T-helper 1 cell treated with Interleukin-12 subunit alpha and Interleukin-12 subunit beta and Interleukin-4 antibody, amounts not matched to agents 30 ng/mL and 1 ng/mL, for 36 hours (primary cell): ENCODE measurements at regions not wholly inside any gene's neighbourhood (a gene's known extent, or its start where the extent isn't known, plus 50 kb on each side); places are given as distances from the start of the nearest gene placed in this dataset.
"Not testable (repeated sequence)": the region's sequence is repeated elsewhere in the genome, so short reads cannot be mapped to it uniquely, and the experiment has no call there.

Experiments used
- intact Hi-C: fragments of 100-400 bp; cut with micrococcal nuclease; formaldehyde crosslinking; loops from one replicate; pipeline ENCODE4 v1.15.1; 2024

- intact Hi-C loops, result no loop called here
Measured at GRCh38 chr1:222417264-222417663, 130.6 kb downstream of the HHIPL2 start.

GRCh38 chr1:222416001-222416791 lies 131.7 kb downstream of the HHIPL2 start:
- intact Hi-C loops, result no loop called here

- intact Hi-C loops, result no loop called here
Measured at GRCh38 chr1:222415441-222415840, 132.5 kb downstream of the HHIPL2 start.

- intact Hi-C loops, result no loop called here
Measured at GRCh38 chr1:222413991-222414549, 133.8 kb downstream of the HHIPL2 start.

GRCh38 chr1:222413436-222413835 lies 134.5 kb downstream of the HHIPL2 start:
- intact Hi-C loops, result no loop called here

- intact Hi-C loops, result no loop called here
Measured at GRCh38 chr1:222404710-222405109, 143.2 kb downstream of the HHIPL2 start.

GRCh38 chr1:222399197-222399596 lies 148.7 kb downstream of the HHIPL2 start:
- intact Hi-C loops, result no loop called here

- intact Hi-C loops, result no loop called here
Measured at GRCh38 chr1:222394224-222394623, 153.7 kb downstream of the HHIPL2 start.

GRCh38 chr1:222392556-222392955 lies 155.3 kb downstream of the HHIPL2 start:
- intact Hi-C loops, result no loop called here

GRCh38 chr1:222390181-222390580 lies 157.7 kb downstream of the HHIPL2 start:
- intact Hi-C loops, result no loop called here

- intact Hi-C loops, result no loop called here
Measured at GRCh38 chr1:222387007-222387814, 160.7 kb downstream of the HHIPL2 start.

GRCh38 chr1:222385955-222386354 lies 161.9 kb downstream of the HHIPL2 start:
- intact Hi-C loops, result no loop called here

GRCh38 chr1:222385262-222385661 lies 162.6 kb downstream of the HHIPL2 start:
- intact Hi-C loops, result no loop called here

GRCh38 chr1:222384531-222384930 lies 163.4 kb downstream of the HHIPL2 start:
- intact Hi-C loops, result no loop called here

GRCh38 chr1:222382171-222382570 lies 165.7 kb downstream of the HHIPL2 start:
- intact Hi-C loops, result no loop called here

GRCh38 chr1:222377428-222378088 lies 170.3 kb downstream of the HHIPL2 start:
- intact Hi-C loops, result no loop called here

- intact Hi-C loops, result not testable (repeated sequence)
Measured at GRCh38 chr1:222376791-222377190, 171.1 kb downstream of the HHIPL2 start.

- intact Hi-C loops, result no loop called here
Measured at GRCh38 chr1:222375701-222376100, 172.2 kb downstream of the HHIPL2 start.

- intact Hi-C loops, result no loop called here
Measured at GRCh38 chr1:222373831-222374602, 173.9 kb downstream of the HHIPL2 start.

- intact Hi-C loops, result no loop called here
Measured at GRCh38 chr1:222373216-222373615, 174.7 kb downstream of the HHIPL2 start.

- intact Hi-C loops, result no loop called here
Measured at GRCh38 chr1:222372221-222372620, 175.7 kb downstream of the HHIPL2 start.
